T-helper 9 cell (primary cell): ENCODE measurements at regions not wholly inside any gene's neighbourhood (a gene's known extent, or its start where the extent isn't known, plus 50 kb on each side); places are given as distances from the start of the nearest gene placed in this dataset.
"Not testable (repeated sequence)": the region's sequence is repeated elsewhere in the genome, so short reads cannot be mapped to it uniquely, and the experiment has no call there.

Source experiments
- DNase-seq: peaks from one replicate; pipeline ENCODE4 v3.0.0-alpha.2; 2020

GRCh38 chr14:105944632-105945610 lies 418.5 kb downstream of the TMEM121 start:
- peak; percentile 64 for DNase-seq

- DNase-seq, result no peak
These were observed 419.5 kb downstream of the TMEM121 start for GRCh38 chr14:105945896-105946295.

DNA sequence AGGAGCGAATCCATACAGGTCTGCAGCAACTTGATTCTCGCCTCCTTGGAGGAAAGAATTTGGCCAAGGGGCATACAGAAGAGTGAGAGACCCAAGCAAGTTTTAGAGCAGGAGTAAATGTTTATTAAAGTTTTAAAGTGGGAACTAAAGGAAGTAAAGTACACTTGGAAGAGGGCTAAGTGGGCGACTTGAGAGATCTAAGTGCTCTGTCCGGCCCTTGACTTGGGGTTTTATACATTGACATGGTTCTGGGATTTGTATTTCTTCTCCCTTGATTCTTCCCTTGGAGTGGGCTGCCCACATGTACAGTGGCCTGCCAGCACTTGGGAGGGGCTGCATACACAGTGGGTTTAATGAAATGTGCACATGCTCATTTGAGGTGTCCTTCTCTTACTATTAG lies 421.2 kb downstream of the TMEM121 start:
- DNase-seq, result no peak

- not testable (repeated sequence) for DNase-seq
These were observed 422.6 kb downstream of the TMEM121 start for GRCh38 chr14:105948955-105949354.

DNA sequence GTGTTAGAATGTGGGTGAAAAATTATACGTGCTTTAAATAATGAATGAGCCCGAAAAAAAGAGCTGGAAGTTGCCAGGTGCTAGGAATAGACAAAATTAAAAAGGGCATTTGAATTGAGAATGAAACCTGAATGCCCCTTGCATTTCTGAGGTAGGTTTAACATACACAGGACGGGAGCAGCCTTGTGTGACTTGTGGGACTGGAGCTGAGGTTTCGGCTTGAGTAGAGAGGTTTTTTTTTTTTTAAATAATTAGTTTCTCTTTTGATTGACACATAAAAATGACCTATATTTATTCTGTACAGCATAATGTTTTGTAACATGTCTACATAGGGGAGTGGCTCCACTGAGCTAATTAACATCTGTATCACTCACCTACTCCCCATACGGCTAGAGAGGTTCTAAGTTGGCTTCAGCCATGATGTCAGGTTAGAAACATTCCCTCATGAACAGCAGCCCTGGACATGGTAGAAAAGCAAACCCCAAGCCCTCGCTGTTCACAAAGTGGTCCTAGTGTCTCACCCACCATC lies 424.0 kb downstream of the TMEM121 start:
- not testable (repeated sequence) for DNase-seq

- no peak for DNase-seq
These were observed 425.0 kb downstream of the TMEM121 start for GRCh38 chr14:105951399-105951798.

- DNase-seq, result no peak
These were observed 425.8 kb downstream of the TMEM121 start for GRCh38 chr14:105952222-105952621.

- DNase-seq, result no peak
These were observed 426.4 kb downstream of the TMEM121 start for GRCh38 chr14:105952826-105953225.

DNA sequence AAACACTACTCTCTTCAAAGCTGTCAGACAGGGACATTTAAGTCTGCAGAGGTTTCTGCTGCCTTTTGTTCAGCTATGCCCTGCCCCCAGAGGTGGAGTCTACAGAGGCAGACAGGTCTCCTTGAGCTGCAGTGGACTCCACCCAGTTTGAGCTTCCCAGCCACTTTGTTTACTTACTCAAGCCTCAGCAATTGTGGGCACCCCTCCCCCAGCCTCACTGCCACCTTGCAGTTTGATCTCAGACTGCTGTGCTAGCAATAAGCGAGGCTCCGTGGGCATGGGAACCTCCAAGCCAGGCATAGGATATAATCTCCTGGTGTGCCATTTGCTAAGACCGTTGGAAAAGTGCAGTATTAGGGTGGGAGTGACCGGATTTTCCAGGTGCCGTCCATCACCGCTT lies 435.2 kb downstream of the TMEM121 start:
- not testable (repeated sequence) for DNase-seq

DNA sequence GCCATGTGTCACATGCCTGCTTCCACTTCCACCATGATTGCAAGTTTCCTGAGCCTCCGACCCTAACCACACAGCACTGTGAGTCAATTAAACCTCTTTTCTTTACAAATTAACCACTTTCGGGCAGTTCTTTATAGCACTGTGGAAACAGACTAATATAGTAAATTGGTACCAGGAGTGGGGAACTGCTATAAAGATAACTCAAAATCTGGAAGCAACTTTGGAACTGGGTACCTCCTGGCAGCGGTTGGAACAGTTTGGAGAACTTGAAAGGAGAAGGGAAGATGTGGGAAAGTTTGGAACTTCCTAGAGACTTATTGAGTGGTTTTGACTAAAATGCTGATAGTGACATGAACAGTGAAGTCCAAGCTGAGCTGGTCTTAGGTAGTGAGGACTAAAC lies 436.1 kb downstream of the TMEM121 start:
- no peak for DNase-seq

DNA sequence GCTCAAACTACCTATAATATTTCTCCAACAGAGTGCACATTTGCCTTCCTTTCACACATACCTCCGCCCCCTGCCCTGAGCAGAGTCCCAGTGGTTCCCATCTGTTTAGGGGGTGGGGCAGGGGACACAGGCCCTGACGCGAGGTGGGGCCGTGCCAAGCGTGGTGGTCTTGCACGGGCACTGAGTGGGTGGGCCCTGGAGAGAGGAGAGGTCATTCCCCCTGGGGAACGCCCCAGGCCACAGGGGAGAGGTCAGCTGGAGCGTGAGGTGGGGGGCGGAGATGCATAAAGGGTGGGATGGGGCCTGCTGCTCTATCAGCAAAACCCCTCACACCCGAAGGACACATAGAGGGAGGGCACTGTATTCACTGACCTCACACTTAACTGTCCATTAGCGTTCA lies 441.9 kb downstream of the TMEM121 start:
- DNase-seq, result no peak

DNA sequence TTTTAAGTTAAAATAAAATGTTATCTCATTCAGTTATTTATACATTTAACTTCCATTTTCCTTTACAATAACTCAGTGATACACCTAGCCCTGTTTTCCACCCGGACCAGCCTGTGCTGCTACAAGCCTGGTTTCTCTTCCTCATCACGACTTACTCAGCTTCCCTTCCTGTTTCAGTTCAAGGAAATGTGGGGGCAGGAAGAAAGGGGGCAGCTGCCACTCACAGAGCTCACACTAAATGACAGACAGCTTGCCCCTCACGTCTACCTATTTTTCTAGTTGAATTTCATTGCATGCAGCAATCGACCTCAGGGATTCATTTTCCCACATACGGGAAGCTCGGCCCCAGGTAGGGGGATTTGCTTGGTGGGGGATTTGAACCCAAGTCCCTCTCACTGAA lies 442.6 kb downstream of the TMEM121 start:
- not testable (repeated sequence) for DNase-seq

DNA sequence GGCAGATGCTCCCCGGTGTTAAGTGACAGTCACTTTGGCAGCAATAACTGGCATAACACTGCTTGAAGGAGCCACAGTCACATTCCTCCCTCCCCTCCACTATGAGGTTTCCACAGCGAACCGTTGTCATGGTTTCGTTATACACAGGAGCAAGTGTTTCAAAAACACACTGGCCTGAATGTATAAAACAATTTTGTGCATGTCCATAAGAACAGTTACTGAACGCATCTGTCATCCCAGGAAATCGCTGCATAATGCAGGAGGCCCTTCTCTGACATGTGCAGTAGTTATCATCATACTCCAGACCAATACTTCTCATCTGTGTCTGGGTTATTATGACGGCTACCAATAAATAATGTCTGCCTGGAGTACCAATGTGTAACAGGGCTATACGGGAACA lies 444.4 kb downstream of the TMEM121 start:
- not testable (repeated sequence) for DNase-seq

GRCh38 chr14:105971593-105972500 lies 445.5 kb downstream of the TMEM121 start:
- DNase-seq, result no peak

DNA sequence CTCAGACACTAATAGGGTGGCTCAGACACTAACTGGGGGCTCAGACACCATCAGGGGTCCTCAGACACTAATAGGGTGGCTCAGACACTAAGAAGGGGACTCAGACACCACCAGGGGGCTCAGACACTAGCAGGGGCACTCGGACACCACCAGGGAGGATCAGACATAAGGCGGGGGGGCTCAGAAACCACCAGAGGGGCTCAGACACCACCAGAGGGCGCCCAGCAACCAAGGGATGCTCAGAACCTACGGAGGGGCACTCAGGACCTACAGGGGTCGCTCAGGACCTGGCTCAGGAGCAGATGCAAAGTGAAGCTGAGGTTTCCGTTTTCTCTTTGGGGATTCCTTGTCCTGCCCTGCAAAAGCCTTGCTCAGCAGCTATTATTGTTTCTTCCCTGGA lies 448.5 kb downstream of the TMEM121 start:
- peak; percentile 59 for DNase-seq

GRCh38 chr14:105978618-105979295 lies 452.4 kb downstream of the TMEM121 start:
- DNase-seq, result no peak

DNA sequence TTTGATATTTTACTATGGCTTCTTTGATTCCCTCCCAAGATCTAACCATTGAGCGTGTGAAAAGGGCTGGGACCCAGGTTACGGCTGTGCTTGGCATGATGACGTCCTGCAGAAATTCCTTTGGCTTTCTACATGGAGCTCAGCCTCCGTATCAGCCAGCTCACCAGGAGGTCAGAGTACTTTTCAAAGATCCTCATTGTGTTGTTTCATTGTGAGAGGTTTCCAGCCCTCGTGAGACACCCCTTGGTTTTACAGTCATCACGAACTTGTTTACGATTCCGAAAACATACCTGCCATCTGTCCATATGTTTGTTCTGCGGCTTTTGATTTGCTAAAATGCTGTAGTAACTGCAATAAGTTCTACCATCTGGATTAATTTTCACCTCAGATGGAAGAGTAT lies 453.1 kb downstream of the TMEM121 start:
- no peak for DNase-seq

DNA sequence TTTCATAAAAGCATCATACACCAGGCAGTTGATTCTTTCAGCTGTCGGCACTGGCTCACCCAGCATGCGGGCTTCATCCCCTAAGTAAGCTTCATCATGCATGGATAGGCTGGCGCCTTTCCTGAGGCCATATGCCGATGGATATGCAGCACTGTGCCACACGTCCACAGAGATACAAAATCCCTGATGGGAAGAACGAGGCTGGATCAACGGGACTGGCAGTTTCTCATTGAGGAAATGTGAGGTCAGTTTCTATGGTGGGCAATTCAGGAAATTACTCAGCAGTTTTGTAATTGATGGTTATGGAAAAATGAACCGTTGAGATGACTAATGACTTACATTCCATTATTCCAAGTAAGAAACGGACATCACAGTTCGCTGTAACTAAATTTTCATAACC lies 453.8 kb downstream of the TMEM121 start:
- no peak for DNase-seq

- peak; percentile 40 for DNase-seq
These were observed 455.3 kb downstream of the TMEM121 start for GRCh38 chr14:105981517-105982302.

GRCh38 chr14:105982664-105983063 lies 456.3 kb downstream of the TMEM121 start:
- no peak for DNase-seq

DNA sequence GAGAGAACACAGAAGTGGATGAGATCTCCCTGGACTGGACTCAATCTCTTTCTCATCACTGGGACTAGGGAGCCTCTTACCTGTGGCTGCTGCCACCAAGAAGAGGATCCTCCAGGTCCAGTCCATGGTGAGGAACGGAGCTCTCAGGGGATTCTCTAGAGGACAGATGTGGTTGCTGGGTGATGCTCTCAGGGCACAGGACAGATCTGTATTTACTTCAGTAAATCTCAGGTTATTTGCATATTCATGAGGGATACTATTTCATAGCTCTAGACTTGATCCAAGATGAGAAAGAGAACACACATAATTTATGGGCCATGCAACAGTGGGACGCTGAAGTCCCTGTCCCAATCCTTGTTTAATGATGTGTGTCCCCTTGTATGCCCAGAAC lies 460.5 kb downstream of the TMEM121 start:
- DNase-seq, result no peak

DNA sequence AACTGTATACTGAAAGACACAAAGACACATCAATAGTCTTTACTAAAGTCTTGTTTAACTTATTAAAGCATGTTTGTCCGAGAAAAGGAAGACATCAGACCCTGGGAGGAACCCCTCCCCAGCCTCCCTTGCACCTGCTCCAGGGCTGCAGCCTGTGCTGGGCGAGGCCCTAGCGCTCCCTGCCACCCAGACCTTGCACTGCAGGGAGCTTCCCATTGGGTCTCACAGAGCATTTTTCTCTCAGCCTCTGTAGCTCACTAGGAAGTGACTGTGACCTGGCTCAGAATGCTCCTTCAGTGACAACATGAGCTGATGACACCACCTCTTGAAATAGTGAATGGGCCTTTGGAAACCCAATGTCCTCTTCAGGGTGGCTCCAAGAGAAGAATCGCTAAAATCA lies 461.2 kb downstream of the TMEM121 start:
- no peak for DNase-seq
